ENCODE measurements at regions not wholly inside any gene's neighbourhood (a gene's known extent, or its start where the extent isn't known, plus 50 kb on each side); places are given as distances from the start of the nearest gene placed in this dataset.

DNA sequence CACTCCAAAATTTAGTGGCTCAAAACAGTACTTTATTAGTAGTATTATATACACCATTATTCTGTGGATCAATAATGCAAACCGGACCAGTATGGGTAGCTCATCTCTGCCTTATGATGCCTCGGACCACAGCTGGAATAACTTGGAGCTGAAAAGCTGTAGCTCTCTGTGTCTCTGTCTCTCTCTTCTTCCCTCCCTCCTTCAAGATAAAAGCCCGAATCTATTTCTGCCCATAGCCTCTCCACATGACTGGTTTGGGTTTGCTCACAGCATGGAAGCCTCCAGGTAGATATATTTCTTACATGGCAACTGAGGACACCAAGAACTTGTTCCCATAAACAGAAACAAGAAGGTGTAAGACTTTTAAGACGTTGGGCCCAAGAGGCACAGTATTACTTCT lies 147.5 kb upstream of the TBCA start:
- Histone ChIP-seq H3K4me1 (ENCODE audit: insufficient read depth, low read length) (no peaks in the 10 kb centered on the region), H3K4me2 (ENCODE audit: low read length) (no peak overlapping the region), H3K27me3 (ENCODE audit: low read length) (no peaks in the 10 kb centered on the region), H3F3A (ENCODE audit: low read length, unreplicated experiment) (no peaks in the 10 kb centered on the region), H3K27ac (ENCODE audit: low read length) (no peak overlapping the region), H2AFZ (ENCODE audit: low read length) (no peak overlapping the region), H3K9me3 (ENCODE audit: low read length) (no peaks in the 10 kb centered on the region), H3K9ac (ENCODE audit: low read length) (no peak overlapping the region), H3K9me2 (replicated peaks; ENCODE audit: low read length) (no peaks in the 10 kb centered on the region), H4K20me1 (ENCODE audit: low read length) (no peaks in the 10 kb centered on the region), H3K79me2 (ENCODE audit: low read length) (no peaks in the 10 kb centered on the region), H3K4me3 (ENCODE audit: low read length) (no peak overlapping the region), H3K36me3 (ENCODE audit: low read depth, low read length) (no peaks in the 10 kb centered on the region)
- intact Hi-C loops (cut with micrococcal nuclease) = no loop called here
- CTCF ChIA-PET = no interaction called here
- ATAC-seq = no peak
- TF ChIP-seq EZH2 (IDR thresholded peaks at IDR 0.05; ENCODE audit: low read length, unreplicated experiment) (no peak), EZH2phosphoT487 (IDR thresholded peaks at IDR 0.05; ENCODE audit: borderline replicate concordance, low read length) (no peak)
- TF ChIP-seq, protein P1, sequence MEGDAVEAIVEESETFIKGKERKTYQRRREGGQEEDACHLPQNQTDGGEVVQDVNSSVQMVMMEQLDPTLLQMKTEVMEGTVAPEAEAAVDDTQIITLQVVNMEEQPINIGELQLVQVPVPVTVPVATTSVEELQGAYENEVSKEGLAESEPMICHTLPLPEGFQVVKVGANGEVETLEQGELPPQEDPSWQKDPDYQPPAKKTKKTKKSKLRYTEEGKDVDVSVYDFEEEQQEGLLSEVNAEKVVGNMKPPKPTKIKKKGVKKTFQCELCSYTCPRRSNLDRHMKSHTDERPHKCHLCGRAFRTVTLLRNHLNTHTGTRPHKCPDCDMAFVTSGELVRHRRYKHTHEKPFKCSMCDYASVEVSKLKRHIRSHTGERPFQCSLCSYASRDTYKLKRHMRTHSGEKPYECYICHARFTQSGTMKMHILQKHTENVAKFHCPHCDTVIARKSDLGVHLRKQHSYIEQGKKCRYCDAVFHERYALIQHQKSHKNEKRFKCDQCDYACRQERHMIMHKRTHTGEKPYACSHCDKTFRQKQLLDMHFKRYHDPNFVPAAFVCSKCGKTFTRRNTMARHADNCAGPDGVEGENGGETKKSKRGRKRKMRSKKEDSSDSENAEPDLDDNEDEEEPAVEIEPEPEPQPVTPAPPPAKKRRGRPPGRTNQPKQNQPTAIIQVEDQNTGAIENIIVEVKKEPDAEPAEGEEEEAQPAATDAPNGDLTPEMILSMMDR (conservative IDR thresholded peaks at IDR 0.05; ENCODE audit: low read depth, low read length) = no peak
- BruUV-seq (replicated peaks) = no TSS peak
- DNase-seq = no peak
- POLR2A ChIA-PET (ENCODE audit: unreplicated experiment) = no interaction called here

GRCh38 chr5:77921094-77921768 lies 145.1 kb upstream of the TBCA start:
- TF ChIP-seq, protein P1 (conservative IDR thresholded peaks at IDR 0.05; ENCODE audit: low read depth, low read length) = no peak
- TF ChIP-seq EZH2phosphoT487 (IDR thresholded peaks at IDR 0.05; ENCODE audit: borderline replicate concordance, low read length) = no peak
- no peak for TF ChIP-seq EZH2 (IDR thresholded peaks at IDR 0.05; ENCODE audit: low read length, unreplicated experiment)
- H2AFZ ChIP-seq (ENCODE audit: low read length) = no peak overlapping the region
- H3K36me3 ChIP-seq (ENCODE audit: low read depth, low read length) = no peaks in the 10 kb centered on the region
- no peak overlapping the region for H3K9ac ChIP-seq (ENCODE audit: low read length)
- intact Hi-C loops (cut with micrococcal nuclease) = no loop called here
- no TSS peak for BruUV-seq (replicated peaks)
- no peaks in the 10 kb centered on the region for H3K4me1 ChIP-seq (ENCODE audit: insufficient read depth, low read length)
- no peaks in the 10 kb centered on the region for H3K79me2 ChIP-seq (ENCODE audit: low read length)
- ATAC-seq = no peak
- H3K9me3 ChIP-seq (ENCODE audit: low read length) = no peaks in the 10 kb centered on the region
- H3K4me3 ChIP-seq (ENCODE audit: low read length) = no peak overlapping the region
- H4K20me1 ChIP-seq (ENCODE audit: low read length) = no peaks in the 10 kb centered on the region
- no peak overlapping the region for H3K4me2 ChIP-seq (ENCODE audit: low read length)
- CTCF ChIA-PET = no interaction called here
- no peaks in the 10 kb centered on the region for H3K9me2 ChIP-seq (replicated peaks; ENCODE audit: low read length)
- H3K27ac ChIP-seq (ENCODE audit: low read length) = no peak overlapping the region
- H3K27me3 ChIP-seq (ENCODE audit: low read length) = no peaks in the 10 kb centered on the region
- H3F3A ChIP-seq (ENCODE audit: low read length, unreplicated experiment) = no peaks in the 10 kb centered on the region
- no peak for DNase-seq
- POLR2A ChIA-PET (ENCODE audit: unreplicated experiment) = no interaction called here

DNA sequence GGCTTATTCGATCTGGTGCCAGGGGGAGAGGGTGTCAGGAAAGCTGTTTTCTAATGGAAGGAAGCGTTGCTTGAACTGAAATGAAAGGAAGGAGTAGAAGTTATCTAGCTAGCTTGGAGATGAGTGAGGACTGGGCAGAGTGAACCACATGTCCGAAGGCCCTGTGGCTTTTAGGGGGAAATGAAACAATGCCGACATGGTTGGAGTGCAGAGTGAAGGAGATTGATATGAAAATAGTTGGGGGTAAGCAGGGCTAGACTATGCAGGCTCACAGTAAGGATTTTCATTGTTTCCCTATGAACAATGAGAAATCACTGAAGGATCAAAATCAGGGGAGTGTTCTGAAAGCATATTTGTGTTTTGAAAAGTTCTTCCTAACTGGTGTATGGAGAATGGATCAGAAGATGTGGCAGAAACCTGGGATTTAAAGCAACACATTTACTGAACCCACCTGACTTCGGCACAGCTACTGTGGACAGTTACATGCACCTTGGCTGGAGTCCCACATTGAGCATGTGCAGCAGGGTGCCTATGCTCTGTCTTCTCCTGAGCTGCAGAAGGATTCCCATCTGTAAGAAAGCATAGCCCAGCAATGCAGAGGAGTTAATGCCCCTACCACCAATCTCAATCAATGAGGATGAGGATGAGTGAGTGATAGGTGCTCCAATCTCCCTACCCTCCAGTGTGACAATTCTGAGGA lies 144.4 kb upstream of the TBCA start:
- ChIA-PET CTCF (interaction anchor here (0.8 kb wide), 1 partner anchor 53 kb away, joined by 3 read pairs; no protein-coding TSS in a partner anchor), POLR2A (ENCODE audit: unreplicated experiment) (no interaction called here)
- no peaks in the 10 kb centered on the region for H4K20me1 ChIP-seq (ENCODE audit: low read length)
- no peaks in the 10 kb centered on the region for H3K27me3 ChIP-seq (ENCODE audit: low read length)
- DNase-seq (no peak), ATAC-seq (no peak)
- H3K9me2 ChIP-seq (replicated peaks; ENCODE audit: low read length) = no peaks in the 10 kb centered on the region
- H3K36me3 ChIP-seq (ENCODE audit: low read depth, low read length) = no peaks in the 10 kb centered on the region
- no peaks in the 10 kb centered on the region for H3K9me3 ChIP-seq (ENCODE audit: low read length)
- no peak overlapping the region for H3K27ac ChIP-seq (ENCODE audit: low read length)
- no peak overlapping the region for H2AFZ ChIP-seq (ENCODE audit: low read length)
- no peak overlapping the region for H3K4me3 ChIP-seq (ENCODE audit: low read length)
- no peak overlapping the region for H3K4me2 ChIP-seq (ENCODE audit: low read length)
- BruUV-seq (replicated peaks) = no TSS peak
- no peaks in the 10 kb centered on the region for H3K79me2 ChIP-seq (ENCODE audit: low read length)
- intact Hi-C loops (cut with micrococcal nuclease) = no loop called here
- no peak overlapping the region for H3K9ac ChIP-seq (ENCODE audit: low read length)
- TF ChIP-seq, protein P1 (conservative IDR thresholded peaks at IDR 0.05; ENCODE audit: low read depth, low read length) = no peak
- TF ChIP-seq EZH2phosphoT487 (IDR thresholded peaks at IDR 0.05; ENCODE audit: borderline replicate concordance, low read length) (no peak), EZH2 (IDR thresholded peaks at IDR 0.05; ENCODE audit: low read length, unreplicated experiment) (no peak)
- H3F3A ChIP-seq (ENCODE audit: low read length, unreplicated experiment) = no peaks in the 10 kb centered on the region
- H3K4me1 ChIP-seq (ENCODE audit: insufficient read depth, low read length) = no peaks in the 10 kb centered on the region
